ENCODE measurements at regions not wholly inside any gene's neighbourhood (a gene's known extent, or its start where the extent isn't known, plus 50 kb on each side); places are given as distances from the start of the nearest gene placed in this dataset.
A peak's percentile ranks its signal among the peaks of the same experiment; 100 is the strongest.

GRCh38 chr3:65210026-65210814, 522.4 kb upstream of the ADAMTS9 start:
- TF ChIP-seq GATA2 (IDR thresholded peaks at IDR 0.05; ENCODE audit: low read depth, low read length) (peak; percentile 28), GATA3 (IDR thresholded peaks at IDR 0.05; ENCODE audit: low read depth, low read length) (peak; percentile 57)
